ENCODE measurements at regions not wholly inside any gene's neighbourhood (a gene's known extent, or its start where the extent isn't known, plus 50 kb on each side); places are given as distances from the start of the nearest gene placed in this dataset.

- no peak for DNase-seq
These were observed 85.0 kb downstream of the NUF2 start for GRCh38 chr1:163406772-163407171.

GRCh38 chr1:163408262-163408661, 86.5 kb downstream of the NUF2 start:
- DNase-seq: no peak

- peak in 1 of 2 donors; percentile 14 for DNase-seq
These were observed 88.6 kb downstream of the NUF2 start for GRCh38 chr1:163410073-163410999.

GRCh38 chr1:163412221-163412620, 90.5 kb downstream of the NUF2 start:
- DNase-seq: no peak

GRCh38 chr1:163414778-163415177, 93.0 kb downstream of the NUF2 start:
- no peak for DNase-seq

- no peak for DNase-seq
These were observed 99.9 kb downstream of the NUF2 start for GRCh38 chr1:163421701-163422100.

- DNase-seq: no peak
These were observed 101.1 kb downstream of the NUF2 start for GRCh38 chr1:163422738-163423404.

- DNase-seq: no peak
These were observed 104.9 kb downstream of the NUF2 start for GRCh38 chr1:163426505-163427251.

GRCh38 chr1:163427279-163427678, 105.5 kb downstream of the NUF2 start:
- no peak for DNase-seq

GRCh38 chr1:163436140-163436812, 114.5 kb downstream of the NUF2 start:
- DNase-seq: no peak

- no peak for DNase-seq
These were observed 117.7 kb downstream of the NUF2 start for GRCh38 chr1:163439471-163439870.

- no peak for DNase-seq
These were observed 118.3 kb downstream of the NUF2 start for GRCh38 chr1:163440090-163440489.

GRCh38 chr1:163442231-163442879, 120.6 kb downstream of the NUF2 start:
- DNase-seq: no peak

GRCh38 chr1:163442895-163443294, 121.1 kb downstream of the NUF2 start:
- no peak for DNase-seq

GRCh38 chr1:163443863-163444262, 122.1 kb downstream of the NUF2 start:
- DNase-seq: no peak

GRCh38 chr1:163444665-163445064, 122.9 kb downstream of the NUF2 start:
- no peak for DNase-seq

GRCh38 chr1:163450986-163451385, 129.2 kb downstream of the NUF2 start:
- DNase-seq: no peak

- DNase-seq: no peak
These were observed 137.8 kb downstream of the NUF2 start for GRCh38 chr1:163459539-163459938.

- no peak for DNase-seq
These were observed 145.5 kb downstream of the NUF2 start for GRCh38 chr1:163467289-163467688.

- DNase-seq: no peak
These were observed 150.3 kb downstream of the NUF2 start for GRCh38 chr1:163471779-163472650.

- no peak for DNase-seq
These were observed 151.0 kb downstream of the NUF2 start for GRCh38 chr1:163472651-163473248.
